ENCODE measurements at regions not wholly inside any gene's neighbourhood (a gene's known extent, or its start where the extent isn't known, plus 50 kb on each side); places are given as distances from the start of the nearest gene placed in this dataset.

DNA sequence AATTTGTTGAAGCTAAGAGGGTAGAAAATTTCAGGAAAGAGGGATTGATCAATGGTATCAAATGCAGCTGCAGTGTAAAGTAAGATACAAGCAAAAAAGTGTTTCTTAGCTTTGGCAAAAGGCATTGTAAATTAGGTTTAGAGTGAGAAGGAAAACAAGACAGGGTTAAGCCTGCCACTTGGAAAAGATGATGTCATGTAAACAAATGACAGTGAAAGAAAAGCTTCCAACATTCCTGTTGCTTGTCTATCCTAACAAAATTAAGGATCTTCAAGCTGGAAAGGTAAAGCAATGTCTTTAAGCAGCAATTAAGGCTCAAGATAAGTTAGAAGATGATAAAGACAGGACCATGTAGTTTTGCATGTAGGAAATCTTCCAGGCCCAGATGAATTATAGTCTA, 139.1 kb upstream of the PPP2R2B start:
- H3K4me3 ChIP-seq (ENCODE audit: low read depth, low read length) = no peak overlapping the region
- H3K27ac ChIP-seq = no peak overlapping the region
- no peak overlapping the region for H2AFZ ChIP-seq
- TF ChIP-seq, protein P1, sequence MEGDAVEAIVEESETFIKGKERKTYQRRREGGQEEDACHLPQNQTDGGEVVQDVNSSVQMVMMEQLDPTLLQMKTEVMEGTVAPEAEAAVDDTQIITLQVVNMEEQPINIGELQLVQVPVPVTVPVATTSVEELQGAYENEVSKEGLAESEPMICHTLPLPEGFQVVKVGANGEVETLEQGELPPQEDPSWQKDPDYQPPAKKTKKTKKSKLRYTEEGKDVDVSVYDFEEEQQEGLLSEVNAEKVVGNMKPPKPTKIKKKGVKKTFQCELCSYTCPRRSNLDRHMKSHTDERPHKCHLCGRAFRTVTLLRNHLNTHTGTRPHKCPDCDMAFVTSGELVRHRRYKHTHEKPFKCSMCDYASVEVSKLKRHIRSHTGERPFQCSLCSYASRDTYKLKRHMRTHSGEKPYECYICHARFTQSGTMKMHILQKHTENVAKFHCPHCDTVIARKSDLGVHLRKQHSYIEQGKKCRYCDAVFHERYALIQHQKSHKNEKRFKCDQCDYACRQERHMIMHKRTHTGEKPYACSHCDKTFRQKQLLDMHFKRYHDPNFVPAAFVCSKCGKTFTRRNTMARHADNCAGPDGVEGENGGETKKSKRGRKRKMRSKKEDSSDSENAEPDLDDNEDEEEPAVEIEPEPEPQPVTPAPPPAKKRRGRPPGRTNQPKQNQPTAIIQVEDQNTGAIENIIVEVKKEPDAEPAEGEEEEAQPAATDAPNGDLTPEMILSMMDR (IDR thresholded peaks at IDR 0.05) = no peak
- H3K79me2 ChIP-seq = no peaks in the 10 kb centered on the region
- no peaks in the 10 kb centered on the region for H3K9me3 ChIP-seq (ENCODE audit: control insufficient read depth, low read length)
- no peak overlapping the region for H3K9ac ChIP-seq
- no peaks in the 10 kb centered on the region for H3K27me3 ChIP-seq (ENCODE audit: control insufficient read depth, insufficient read depth, low read length)
- H3K4me1 ChIP-seq = peaks cover 5% of the 10 kb centered on the region
- H3K36me3 ChIP-seq (ENCODE audit: control insufficient read depth, insufficient read depth, low read length) = no peaks in the 10 kb centered on the region
- no peak overlapping the region for H3K4me2 ChIP-seq (ENCODE audit: low read length)

- no peaks in the 10 kb centered on the region for H3K27me3 ChIP-seq (ENCODE audit: control insufficient read depth, insufficient read depth, low read length)
- H3K27ac ChIP-seq = no peak overlapping the region
- no peaks in the 10 kb centered on the region for H3K79me2 ChIP-seq
- H3K36me3 ChIP-seq (ENCODE audit: control insufficient read depth, insufficient read depth, low read length) = no peaks in the 10 kb centered on the region
- H3K9me3 ChIP-seq (ENCODE audit: control insufficient read depth, low read length) = no peaks in the 10 kb centered on the region
- peaks cover 5% of the 10 kb centered on the region for H3K4me1 ChIP-seq
- TF ChIP-seq, protein P1 (IDR thresholded peaks at IDR 0.05) = no peak
- no peak overlapping the region for H3K9ac ChIP-seq
- H2AFZ ChIP-seq = no peak overlapping the region
- no peak overlapping the region for H3K4me2 ChIP-seq (ENCODE audit: low read length)
- H3K4me3 ChIP-seq (ENCODE audit: low read depth, low read length) = no peak overlapping the region
These were observed 140.3 kb upstream of the PPP2R2B start for GRCh38 chr5:147018812-147019211.

DNA sequence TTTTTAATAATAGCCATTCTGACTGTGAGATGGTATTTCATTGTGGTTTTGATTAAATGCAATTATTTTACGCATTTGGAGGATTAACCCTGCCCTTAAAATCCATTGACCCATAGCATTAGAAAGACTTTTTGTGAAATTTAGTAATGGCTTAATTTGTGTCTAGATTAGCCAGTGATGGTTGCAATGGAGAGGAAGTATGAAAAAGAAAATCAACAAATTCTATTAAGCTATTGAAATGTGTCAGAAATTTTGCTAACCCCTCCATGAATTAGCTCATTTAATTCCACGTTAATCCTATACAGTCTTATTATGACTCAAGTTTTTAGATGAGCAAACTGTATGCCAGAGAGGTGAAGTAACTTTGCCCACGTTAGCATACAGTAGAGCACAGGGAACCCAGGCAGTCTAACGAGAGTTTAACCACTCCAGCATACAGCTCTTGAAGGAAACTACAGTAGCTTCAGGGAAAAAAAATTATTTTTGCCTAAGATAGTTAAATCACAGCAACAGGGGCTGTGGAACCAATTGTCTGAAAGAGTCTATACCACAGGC, 158.2 kb upstream of the PPP2R2B start:
- Histone ChIP-seq H2AFZ (no peak overlapping the region), H3K79me2 (no peaks in the 10 kb centered on the region), H3K4me3 (ENCODE audit: low read depth, low read length) (no peak overlapping the region), H3K27ac (no peak overlapping the region), H3K27me3 (ENCODE audit: control insufficient read depth, insufficient read depth, low read length) (no peaks in the 10 kb centered on the region), H3K9ac (no peak overlapping the region), H3K4me2 (ENCODE audit: low read length) (no peak overlapping the region), H3K9me3 (ENCODE audit: control insufficient read depth, low read length) (no peaks in the 10 kb centered on the region), H3K36me3 (ENCODE audit: control insufficient read depth, insufficient read depth, low read length) (no peaks in the 10 kb centered on the region), H3K4me1 (no peaks in the 10 kb centered on the region)
- TF ChIP-seq, protein P1 (IDR thresholded peaks at IDR 0.05) = no peak

- H3K27me3 ChIP-seq (ENCODE audit: control insufficient read depth, insufficient read depth, low read length) = no peaks in the 10 kb centered on the region
- no peaks in the 10 kb centered on the region for H3K79me2 ChIP-seq
- no peaks in the 10 kb centered on the region for H3K36me3 ChIP-seq (ENCODE audit: control insufficient read depth, insufficient read depth, low read length)
- no peak overlapping the region for H3K27ac ChIP-seq
- H3K4me2 ChIP-seq (ENCODE audit: low read length) = no peak overlapping the region
- no peak overlapping the region for H3K9ac ChIP-seq
- TF ChIP-seq, protein P1 (IDR thresholded peaks at IDR 0.05) = no peak
- H3K4me1 ChIP-seq = no peaks in the 10 kb centered on the region
- no peaks in the 10 kb centered on the region for H3K9me3 ChIP-seq (ENCODE audit: control insufficient read depth, low read length)
- no peak overlapping the region for H2AFZ ChIP-seq
- no peak overlapping the region for H3K4me3 ChIP-seq (ENCODE audit: low read depth, low read length)
These were observed 159.1 kb upstream of the PPP2R2B start for GRCh38 chr5:147037515-147038205.

GRCh38 chr5:147040856-147041255, 162.3 kb upstream of the PPP2R2B start:
- no peaks in the 10 kb centered on the region for H3K27me3 ChIP-seq (ENCODE audit: control insufficient read depth, insufficient read depth, low read length)
- H3K4me1 ChIP-seq = no peaks in the 10 kb centered on the region
- no peak overlapping the region for H3K27ac ChIP-seq
- H3K4me3 ChIP-seq (ENCODE audit: low read depth, low read length) = no peak overlapping the region
- TF ChIP-seq, protein P1 (IDR thresholded peaks at IDR 0.05) = no peak
- no peaks in the 10 kb centered on the region for H3K36me3 ChIP-seq (ENCODE audit: control insufficient read depth, insufficient read depth, low read length)
- no peak overlapping the region for H3K4me2 ChIP-seq (ENCODE audit: low read length)
- H2AFZ ChIP-seq = no peak overlapping the region
- no peaks in the 10 kb centered on the region for H3K79me2 ChIP-seq
- H3K9me3 ChIP-seq (ENCODE audit: control insufficient read depth, low read length) = no peaks in the 10 kb centered on the region
- H3K9ac ChIP-seq = no peak overlapping the region
